ENCODE measurements at regions not wholly inside any gene's neighbourhood (a gene's known extent, or its start where the extent isn't known, plus 50 kb on each side); places are given as distances from the start of the nearest gene placed in this dataset.

- no peaks in the 10 kb centered on the region for H3K27me3 Mint-ChIP-seq (ENCODE audit: insufficient read depth)
- Histone ChIP-seq H3K9me3 (ENCODE audit: control insufficient read depth, low read length) (no peaks in the 10 kb centered on the region), H3K36me3 (ENCODE audit: control insufficient read depth, insufficient read depth, low read length) (no peaks in the 10 kb centered on the region), H3K27ac (ENCODE audit: low read depth, low read length) (no peak overlapping the region), H3K4me1 (ENCODE audit: control insufficient read depth, insufficient read depth, low read length) (no peaks in the 10 kb centered on the region), H3K4me3 (ENCODE audit: low read length) (no peak overlapping the region), H3K27me3 (ENCODE audit: control insufficient read depth, insufficient read depth, low read length, poor library complexity, severe bottlenecking) (no peaks in the 10 kb centered on the region), H3K9ac (ENCODE audit: extremely low read depth, low read length, poor library complexity, severe bottlenecking) (no peak overlapping the region)
- peaks cover 3% of the 10 kb centered on the region for H3K4me1 Mint-ChIP-seq
- no peak for TF ChIP-seq CTCF (conservative IDR thresholded peaks at IDR 0.05)
- no peaks in the 10 kb centered on the region for H3K36me3 Mint-ChIP-seq (ENCODE audit: low read depth)
- no peak overlapping the region for H3K27ac Mint-ChIP-seq
- H3K9me3 Mint-ChIP-seq = no peaks in the 10 kb centered on the region
- DNase-seq = no peak
- H3K4me3 Mint-ChIP-seq = no peak overlapping the region
Measured at GRCh38 chr18:39166776-39167175, 1601.2 kb upstream of the CELF4 start.

GRCh38 chr18:39162013-39162827 is 1596.6 kb upstream of the CELF4 start:
- H3K4me3 Mint-ChIP-seq = no peak overlapping the region

DNA sequence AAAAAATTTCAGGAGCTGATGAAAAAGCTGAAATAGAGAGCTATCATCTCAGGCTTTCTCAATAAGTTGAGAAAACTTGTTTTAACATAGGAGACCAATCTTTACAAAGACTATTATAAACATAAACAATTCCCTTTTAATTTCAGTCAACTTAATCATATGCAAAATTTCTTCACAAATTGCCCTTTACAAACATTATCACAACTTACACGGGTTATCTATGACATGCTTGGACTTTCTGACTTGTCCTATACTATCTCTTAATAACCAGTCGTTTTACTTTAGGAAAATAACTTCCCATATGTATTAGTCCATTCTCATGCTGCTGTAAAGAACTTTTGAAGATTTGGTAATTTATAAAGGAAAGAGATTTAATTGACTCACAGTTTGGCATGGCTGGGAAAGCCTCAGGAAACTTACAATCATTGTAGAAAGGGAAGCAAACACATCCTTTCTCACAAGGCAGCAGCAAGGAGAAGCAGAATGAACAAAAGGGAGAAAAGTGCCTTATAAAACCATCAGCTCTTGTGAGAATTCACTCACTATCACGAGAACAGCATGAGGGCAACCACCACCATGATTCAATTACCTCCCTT is 1583.7 kb upstream of the CELF4 start:
- WGBS, 2 experiments (ENCODE audit: insufficient coverage in 1 of 2, insufficient read length in 1 of 2) = 69% methylated on average over 3 of the region's 3 CpGs; no CpG with 5 or more reads in 1 of the 2 experiments

More at GRCh38 chr18:39162013-39162827, 1596.6 kb upstream of the CELF4 start:
- peak; percentile 53 for DNase-seq
- 90 to 94% methylated on average over 2 to 9 of the region's 11 CpGs for WGBS, 2 experiments (ENCODE audit: insufficient coverage in 1 of 2, insufficient read length in 1 of 2)
- Mint-ChIP-seq H3K27me3 (ENCODE audit: insufficient read depth) (no peaks in the 10 kb centered on the region), H3K9me3 (peaks cover 12% of the 10 kb centered on the region), H3K27ac (no peak overlapping the region), H3K36me3 (ENCODE audit: low read depth) (peaks cover 3% of the 10 kb centered on the region), H3K4me1 (no peaks in the 10 kb centered on the region)
- H3K4me3 ChIP-seq (ENCODE audit: low read length) = no peak overlapping the region
- no peaks in the 10 kb centered on the region for H3K4me1 ChIP-seq (ENCODE audit: control insufficient read depth, insufficient read depth, low read length)
- no peaks in the 10 kb centered on the region for H3K27me3 ChIP-seq (ENCODE audit: control insufficient read depth, insufficient read depth, low read length, poor library complexity, severe bottlenecking)
- no peaks in the 10 kb centered on the region for H3K36me3 ChIP-seq (ENCODE audit: control insufficient read depth, insufficient read depth, low read length)
- no peak overlapping the region for H3K9ac ChIP-seq (ENCODE audit: extremely low read depth, low read length, poor library complexity, severe bottlenecking)
- peaks cover 16% of the 10 kb centered on the region for H3K9me3 ChIP-seq (ENCODE audit: control insufficient read depth, low read length)
- H3K27ac ChIP-seq (ENCODE audit: low read depth, low read length) = no peak overlapping the region
- TF ChIP-seq CTCF (conservative IDR thresholded peaks at IDR 0.05) = peak; percentile 39

More for the DNA sequence above, 1583.7 kb upstream of the CELF4 start:
- Mint-ChIP-seq H3K36me3 (ENCODE audit: low read depth) (peaks cover 12% of the 10 kb centered on the region), H3K4me1 (no peaks in the 10 kb centered on the region), H3K27ac (no peak overlapping the region), H3K4me3 (no peak overlapping the region), H3K9me3 (peaks cover 66% of the 10 kb centered on the region), H3K27me3 (ENCODE audit: insufficient read depth) (no peaks in the 10 kb centered on the region)
- Histone ChIP-seq H3K9me3 (ENCODE audit: control insufficient read depth, low read length) (peaks cover 63% of the 10 kb centered on the region), H3K27me3 (ENCODE audit: control insufficient read depth, insufficient read depth, low read length, poor library complexity, severe bottlenecking) (no peaks in the 10 kb centered on the region), H3K4me3 (ENCODE audit: low read length) (peak overlapping the region; percentile 33), H3K36me3 (ENCODE audit: control insufficient read depth, insufficient read depth, low read length) (no peaks in the 10 kb centered on the region), H3K9ac (ENCODE audit: extremely low read depth, low read length, poor library complexity, severe bottlenecking) (no peak overlapping the region), H3K4me1 (ENCODE audit: control insufficient read depth, insufficient read depth, low read length) (no peaks in the 10 kb centered on the region), H3K27ac (ENCODE audit: low read depth, low read length) (no peak overlapping the region)
- TF ChIP-seq CTCF (conservative IDR thresholded peaks at IDR 0.05) = no peak
- no peak for DNase-seq

All from endodermal cell (in vitro differentiated cells).